ENCODE measurements at regions not wholly inside any gene's neighbourhood (a gene's known extent, or its start where the extent isn't known, plus 50 kb on each side); places are given as distances from the start of the nearest gene placed in this dataset.
A peak's percentile ranks its signal among the peaks of the same experiment; 100 is the strongest.

GRCh38 chr3:13141991-13142412 is 68.8 kb upstream of the IQSEC1 start:
- DNase-seq (ENCODE audit: low spot score) (peak; percentile 92), ATAC-seq (peak; percentile 96)
- H3K27me3 ChIP-seq (ENCODE audit: insufficient read depth): no peaks in the 10 kb centered on the region
- Mint-ChIP-seq H3K36me3 (ENCODE audit: low read depth) (no peaks in the 10 kb centered on the region), H3K9me3 (no peaks in the 10 kb centered on the region), H3K4me1 (peaks cover 6% of the 10 kb centered on the region; the same call in 2 of the 3 replicates), H3K4me3 (no peak overlapping the region), H3K27ac (no peak overlapping the region), H3K27me3 (ENCODE audit: insufficient read depth, low read depth, poor library complexity) (peaks cover 11% of the 10 kb centered on the region)
- no peaks in the 10 kb centered on the region for H3F3A ChIP-seq (replicated peaks; ENCODE audit: low read depth)
- H3K4me3 ChIP-seq: no peak overlapping the region
- H3K27ac ChIP-seq (ENCODE audit: low read depth): no peak overlapping the region
- H3K36me3 ChIP-seq (ENCODE audit: insufficient read depth): no peaks in the 10 kb centered on the region
- no peaks in the 10 kb centered on the region for H3K4me1 ChIP-seq (ENCODE audit: insufficient read depth)
- no peaks in the 10 kb centered on the region for H3K79me2 ChIP-seq (replicated peaks; ENCODE audit: insufficient read depth)
- no peak overlapping the region for H2AFZ ChIP-seq
- no peaks in the 10 kb centered on the region for H3K9me2 ChIP-seq (ENCODE audit: insufficient read depth)
- peaks cover 3% of the 10 kb centered on the region; the same call in 1 of the 2 replicates for H4K20me1 ChIP-seq (replicated peaks; ENCODE audit: insufficient read depth)
- no peak overlapping the region for H3K4me2 ChIP-seq
- TF ChIP-seq STAT1 (IDR thresholded peaks at IDR 0.05; ENCODE audit: unreplicated experiment) (no peak), CTCF (conservative IDR thresholded peaks at IDR 0.05; ENCODE audit: low read depth in 2 of 2) (no peak), POLR2AphosphoS5 (IDR thresholded peaks at IDR 0.05; ENCODE audit: low read depth) (no peak), CREB1 (CRISPR knock-in tag; IDR thresholded peaks at IDR 0.05; ENCODE audit: low read depth) (no peak), REST (IDR thresholded peaks at IDR 0.05; ENCODE audit: unreplicated experiment) (peak; percentile 91)
- TF ChIP-seq, protein P1, sequence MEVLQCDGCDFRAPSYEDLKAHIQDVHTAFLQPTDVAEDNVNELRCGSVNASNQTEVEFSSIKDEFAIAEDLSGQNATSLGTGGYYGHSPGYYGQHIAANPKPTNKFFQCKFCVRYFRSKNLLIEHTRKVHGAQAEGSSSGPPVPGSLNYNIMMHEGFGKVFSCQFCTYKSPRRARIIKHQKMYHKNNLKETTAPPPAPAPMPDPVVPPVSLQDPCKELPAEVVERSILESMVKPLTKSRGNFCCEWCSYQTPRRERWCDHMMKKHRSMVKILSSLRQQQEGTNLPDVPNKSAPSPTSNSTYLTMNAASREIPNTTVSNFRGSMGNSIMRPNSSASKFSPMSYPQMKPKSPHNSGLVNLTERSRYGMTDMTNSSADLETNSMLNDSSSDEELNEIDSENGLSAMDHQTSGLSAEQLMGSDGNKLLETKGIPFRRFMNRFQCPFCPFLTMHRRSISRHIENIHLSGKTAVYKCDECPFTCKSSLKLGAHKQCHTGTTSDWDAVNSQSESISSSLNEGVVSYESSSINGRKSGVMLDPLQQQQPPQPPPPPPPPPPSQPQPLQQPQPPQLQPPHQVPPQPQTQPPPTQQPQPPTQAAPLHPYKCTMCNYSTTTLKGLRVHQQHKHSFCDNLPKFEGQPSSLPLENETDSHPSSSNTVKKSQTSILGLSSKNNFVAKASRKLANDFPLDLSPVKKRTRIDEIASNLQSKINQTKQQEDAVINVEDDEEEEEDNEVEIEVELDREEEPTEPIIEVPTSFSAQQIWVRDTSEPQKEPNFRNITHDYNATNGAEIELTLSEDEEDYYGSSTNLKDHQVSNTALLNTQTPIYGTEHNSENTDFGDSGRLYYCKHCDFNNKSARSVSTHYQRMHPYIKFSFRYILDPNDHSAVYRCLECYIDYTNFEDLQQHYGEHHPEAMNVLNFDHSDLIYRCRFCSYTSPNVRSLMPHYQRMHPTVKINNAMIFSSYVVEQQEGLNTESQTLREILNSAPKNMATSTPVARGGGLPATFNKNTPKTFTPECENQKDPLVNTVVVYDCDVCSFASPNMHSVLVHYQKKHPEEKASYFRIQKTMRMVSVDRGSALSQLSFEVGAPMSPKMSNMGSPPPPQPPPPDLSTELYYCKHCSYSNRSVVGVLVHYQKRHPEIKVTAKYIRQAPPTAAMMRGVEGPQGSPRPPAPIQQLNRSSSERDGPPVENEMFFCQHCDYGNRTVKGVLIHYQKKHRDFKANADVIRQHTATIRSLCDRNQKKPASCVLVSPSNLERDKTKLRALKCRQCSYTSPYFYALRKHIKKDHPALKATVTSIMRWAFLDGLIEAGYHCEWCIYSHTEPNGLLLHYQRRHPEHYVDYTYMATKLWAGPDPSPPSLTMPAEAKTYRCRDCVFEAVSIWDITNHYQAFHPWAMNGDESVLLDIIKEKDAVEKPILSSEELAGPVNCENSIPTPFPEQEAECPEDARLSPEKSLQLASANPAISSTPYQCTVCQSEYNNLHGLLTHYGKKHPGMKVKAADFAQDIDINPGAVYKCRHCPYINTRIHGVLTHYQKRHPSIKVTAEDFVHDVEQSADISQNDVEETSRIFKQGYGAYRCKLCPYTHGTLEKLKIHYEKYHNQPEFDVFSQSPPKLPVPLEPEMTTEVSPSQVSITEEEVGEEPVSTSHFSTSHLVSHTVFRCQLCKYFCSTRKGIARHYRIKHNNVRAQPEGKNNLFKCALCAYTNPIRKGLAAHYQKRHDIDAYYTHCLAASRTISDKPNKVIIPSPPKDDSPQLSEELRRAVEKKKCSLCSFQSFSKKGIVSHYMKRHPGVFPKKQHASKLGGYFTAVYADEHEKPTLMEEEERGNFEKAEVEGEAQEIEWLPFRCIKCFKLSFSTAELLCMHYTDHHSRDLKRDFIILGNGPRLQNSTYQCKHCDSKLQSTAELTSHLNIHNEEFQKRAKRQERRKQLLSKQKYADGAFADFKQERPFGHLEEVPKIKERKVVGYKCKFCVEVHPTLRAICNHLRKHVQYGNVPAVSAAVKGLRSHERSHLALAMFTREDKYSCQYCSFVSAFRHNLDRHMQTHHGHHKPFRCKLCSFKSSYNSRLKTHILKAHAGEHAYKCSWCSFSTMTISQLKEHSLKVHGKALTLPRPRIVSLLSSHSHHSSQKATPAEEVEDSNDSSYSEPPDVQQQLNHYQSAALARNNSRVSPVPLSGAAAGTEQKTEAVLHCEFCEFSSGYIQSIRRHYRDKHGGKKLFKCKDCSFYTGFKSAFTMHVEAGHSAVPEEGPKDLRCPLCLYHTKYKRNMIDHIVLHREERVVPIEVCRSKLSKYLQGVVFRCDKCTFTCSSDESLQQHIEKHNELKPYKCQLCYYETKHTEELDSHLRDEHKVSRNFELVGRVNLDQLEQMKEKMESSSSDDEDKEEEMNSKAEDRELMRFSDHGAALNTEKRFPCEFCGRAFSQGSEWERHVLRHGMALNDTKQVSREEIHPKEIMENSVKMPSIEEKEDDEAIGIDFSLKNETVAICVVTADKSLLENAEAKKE (CRISPR knock-in tag; IDR thresholded peaks at IDR 0.05): 0 out of 2 replicates have a peak, but pooled peaks have one; percentile 23
